ENCODE measurements at regions not wholly inside any gene's neighbourhood (a gene's known extent, or its start where the extent isn't known, plus 50 kb on each side); places are given as distances from the start of the nearest gene placed in this dataset.

DNA sequence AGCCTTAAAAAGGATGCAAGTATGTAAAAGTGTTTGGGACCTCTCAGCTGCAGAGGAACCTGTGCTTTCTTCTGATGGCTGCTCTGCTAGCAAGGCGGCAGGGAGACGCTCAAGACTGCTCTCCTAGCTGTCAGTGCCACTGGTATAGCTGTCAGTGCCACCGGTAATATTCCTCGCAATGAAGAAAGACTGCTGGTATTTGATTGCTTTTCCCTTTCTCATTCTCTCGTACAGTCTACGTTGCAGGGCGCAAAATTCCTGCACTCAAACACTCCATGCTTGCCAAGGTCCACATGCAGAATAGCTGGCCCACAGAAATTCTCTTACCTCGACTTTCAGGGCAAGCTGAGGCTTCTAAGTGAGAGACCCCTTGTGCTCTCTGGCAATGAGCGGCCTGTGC, 432.6 kb upstream of the KLF6 start:
- no peak for TF ChIP-seq GATA2 (IDR thresholded peaks at IDR 0.05; ENCODE audit: low read depth, low read length)
- TF ChIP-seq GATA3 (IDR thresholded peaks at IDR 0.05; ENCODE audit: low read depth, low read length) = no peak

All from SH-SY5Y (cell line).